ENCODE measurements at regions not wholly inside any gene's neighbourhood (a gene's known extent, or its start where the extent isn't known, plus 50 kb on each side); places are given as distances from the start of the nearest gene placed in this dataset.
"Not testable (repeated sequence)": the region's sequence is repeated elsewhere in the genome, so short reads cannot be mapped to it uniquely, and the experiment has no call there.

- DNase-seq, result no peak
Measured at GRCh38 chr2:187996630-187997029, 295.0 kb upstream of the GULP1 start.

GRCh38 chr2:188000189-188000588, 291.5 kb upstream of the GULP1 start:
- no peak for DNase-seq

GRCh38 chr2:188003800-188004199, 287.9 kb upstream of the GULP1 start:
- DNase-seq, result no peak

- DNase-seq, result no peak
Measured at GRCh38 chr2:188013767-188014166, 277.9 kb upstream of the GULP1 start.

- no peak for DNase-seq
Measured at GRCh38 chr2:188016917-188017316, 274.8 kb upstream of the GULP1 start.

GRCh38 chr2:188022389-188022788, 269.3 kb upstream of the GULP1 start:
- no peak for DNase-seq

GRCh38 chr2:188023035-188023434, 268.6 kb upstream of the GULP1 start:
- no peak for DNase-seq

GRCh38 chr2:188024811-188025210, 266.9 kb upstream of the GULP1 start:
- no peak for DNase-seq

GRCh38 chr2:188028739-188029138, 262.9 kb upstream of the GULP1 start:
- no peak for DNase-seq

GRCh38 chr2:188032306-188032705, 259.4 kb upstream of the GULP1 start:
- DNase-seq, result no peak

GRCh38 chr2:188032786-188033185, 258.9 kb upstream of the GULP1 start:
- no peak for DNase-seq

GRCh38 chr2:188033240-188033639, 258.4 kb upstream of the GULP1 start:
- not testable (repeated sequence) for DNase-seq

- DNase-seq, result not testable (repeated sequence)
Measured at GRCh38 chr2:188034102-188034501, 257.6 kb upstream of the GULP1 start.

GRCh38 chr2:188035377-188035776, 256.3 kb upstream of the GULP1 start:
- not testable (repeated sequence) for DNase-seq

GRCh38 chr2:188036786-188037185, 254.9 kb upstream of the GULP1 start:
- not testable (repeated sequence) for DNase-seq

- DNase-seq, result no peak
Measured at GRCh38 chr2:188039307-188039706, 252.4 kb upstream of the GULP1 start.

GRCh38 chr2:188042412-188042811, 249.3 kb upstream of the GULP1 start:
- DNase-seq, result no peak

- no peak for DNase-seq
Measured at GRCh38 chr2:188045016-188045415, 246.7 kb upstream of the GULP1 start.

- no peak for DNase-seq
Measured at GRCh38 chr2:188046437-188046836, 245.2 kb upstream of the GULP1 start.

- no peak for DNase-seq
Measured at GRCh38 chr2:188047735-188048134, 243.9 kb upstream of the GULP1 start.

- DNase-seq, result no peak
Measured at GRCh38 chr2:188050726-188051125, 240.9 kb upstream of the GULP1 start.

- DNase-seq, result no peak
Measured at GRCh38 chr2:188051706-188052105, 240.0 kb upstream of the GULP1 start.

GRCh38 chr2:188065386-188065785, 226.3 kb upstream of the GULP1 start:
- no peak for DNase-seq

- DNase-seq, result no peak
Measured at GRCh38 chr2:188068093-188068492, 223.6 kb upstream of the GULP1 start.

GRCh38 chr2:188076149-188077056, 215.3 kb upstream of the GULP1 start:
- DNase-seq, result no peak

All from NCI-H1694 (cell line).